GM12874 (cell line): ENCODE measurements at regions not wholly inside any gene's neighbourhood (a gene's known extent, or its start where the extent isn't known, plus 50 kb on each side); places are given as distances from the start of the nearest gene placed in this dataset.

ENCODE experiments used
- CTCF ChIP-seq: IDR thresholded peaks from 2 replicates; pipeline ENCODE4 v1.5.1; 2011; ENCODE audit warnings: low read depth, mild to moderate bottlenecking, control low read depth, low read length, moderate library complexity; ENCODE audit not compliant: insufficient read depth

- no peak for TF ChIP-seq CTCF
Observed at GRCh38 chr10:74760086-74760979, 66.1 kb upstream of the KAT6B start.

GRCh38 chr10:74763934-74764591, 62.3 kb upstream of the KAT6B start:
- no peak for TF ChIP-seq CTCF

DNA sequence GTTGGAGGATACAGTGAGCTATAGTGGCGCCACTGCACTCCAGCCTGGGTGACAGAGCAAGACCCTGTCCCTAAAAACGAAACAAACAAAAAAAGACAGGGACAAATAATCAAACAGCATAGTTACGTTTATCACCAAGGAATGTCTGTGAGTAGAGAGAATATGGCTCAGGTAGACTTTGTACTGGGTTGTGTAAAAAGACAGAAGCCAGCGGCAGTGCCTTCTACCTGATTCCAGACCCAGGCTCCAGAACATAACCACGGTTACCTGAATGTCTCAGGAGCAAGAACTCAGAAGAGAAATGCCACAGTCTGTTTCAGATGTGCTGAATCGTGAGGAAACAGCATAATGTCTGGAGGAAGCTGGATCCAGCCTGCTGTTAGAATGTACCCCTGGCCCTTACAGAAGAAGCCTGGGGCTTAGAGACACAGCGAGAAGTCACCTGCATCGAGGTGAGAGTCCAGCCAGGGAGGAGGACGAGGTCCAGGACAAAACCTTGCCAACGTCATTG, 60.9 kb upstream of the KAT6B start:
- TF ChIP-seq CTCF, result no peak

DNA sequence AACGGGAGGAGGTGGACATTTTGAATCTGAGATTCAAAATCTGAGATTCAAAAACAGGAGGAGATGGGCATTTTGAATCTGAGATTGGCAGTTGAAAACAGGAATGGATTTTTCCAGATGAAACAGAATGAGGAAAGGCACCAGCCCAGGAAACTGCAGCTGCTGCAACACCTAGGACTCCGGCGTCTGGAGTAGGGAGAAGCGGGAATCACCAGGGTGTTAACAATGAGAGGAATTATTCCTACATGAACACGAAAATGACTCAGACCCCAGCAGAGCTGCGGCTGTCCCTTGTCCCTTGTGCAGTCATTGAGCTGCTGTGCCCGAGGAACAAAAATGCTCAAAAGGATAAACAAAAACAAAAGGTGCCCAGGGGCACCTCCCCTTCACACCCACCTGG, 59.9 kb upstream of the KAT6B start:
- no peak for TF ChIP-seq CTCF

GRCh38 chr10:74770400-74770799, 56.0 kb upstream of the KAT6B start:
- no peak for TF ChIP-seq CTCF

GRCh38 chr10:74771054-74771453, 55.3 kb upstream of the KAT6B start:
- TF ChIP-seq CTCF, result 0 out of 2 replicates have a peak, but pooled peaks have one; percentile 23

- TF ChIP-seq CTCF, result no peak
Observed at GRCh38 chr10:74775099-74775498, 51.3 kb upstream of the KAT6B start.
